Right lobe of liver (tissue), 6 donors: ENCODE measurements at regions not wholly inside any gene's neighbourhood (a gene's known extent, or its start where the extent isn't known, plus 50 kb on each side); places are given as distances from the start of the nearest gene placed in this dataset.

ENCODE experiments used
- ATAC-seq, 4 donors: fragments of 200-7000 bp; cut with Tn5 transposase; one replicate each; pipeline ENCODE4 v1.9.1; 2020; ENCODE audit warnings: mild to moderate bottlenecking in 4 of 4, moderate library complexity in 4 of 4
- DNase-seq, 3 donors: peaks; one replicate each; pipeline ENCODE4 v3.0.0-alpha.2; 2020
- H3K27ac ChIP-seq, 3 donors: fragments of 200-600 bp; one replicate each; pipeline ENCODE4 v1.8.0; 2022
- H3K27me3 ChIP-seq, 2 donors: fragments of 200-600 bp; one replicate each; pipeline ENCODE4 v1.8.0; 2022
- H3K36me3 ChIP-seq, 4 donors: fragments of 200-600 bp; sonication (generic) in 1 of 4; one replicate each; pipeline versions ENCODE4 v1.5.1 to v1.8.0; 2017 to 2022; ENCODE audit warnings: control low read depth in 1 of 4
- H3K4me1 ChIP-seq, 4 donors: fragments of 200-600 bp; sonication (generic) in 1 of 4; one replicate each; pipeline versions ENCODE4 v1.5.1 to v1.8.0; 2017 to 2022; ENCODE audit warnings: control low read depth in 1 of 4
- H3K4me3 ChIP-seq, 3 donors: fragments of 200-600 bp; one replicate each; pipeline ENCODE4 v1.8.0; 2022
- H3K9me3 ChIP-seq, 4 donors: fragments of 200-600 bp; sonication (generic) in 1 of 4; one replicate each; pipeline versions ENCODE4 v1.5.1 to v1.8.0; 2017 to 2022; ENCODE audit warnings: control low read depth in 1 of 4
- POLR2A ChIP-seq: fragments of 450-650 bp; IDR thresholded peaks from one replicate; pipeline ENCODE4 v1.6.1; 2017; ENCODE audit warnings: antibody characterized with exemption, mild to moderate bottlenecking
- WGBS: methylation state at CpG from one replicate; pipeline ENCODE4 v1.1.6; 2018; ENCODE audit warnings: low coverage, low lambda C conversion rate; ENCODE audit not compliant: insufficient coverage; ENCODE audit errors: missing lambda C conversion rate; 5-methylcytosine and 5-hydroxymethylcytosine counted together
- intact Hi-C, 2 donors: fragments of 100-400 bp; cut with DNase I; formaldehyde crosslinking; loops; one replicate each; pipeline versions ENCODE4 v1.11.2 to v1.14.1; 2022
- TF ChIP-seq, protein P1 (sequence below), 4 donors: fragments of 200-600 bp in 3 of 4; fragments of 450-650 bp in 1 of 4; IDR thresholded peaks; one replicate each; pipeline versions ENCODE4 v1.5.1 to v1.8.0; 2016 to 2022; ENCODE audit warnings: antibody characterized with exemption in 4 of 4, mild to moderate bottlenecking in 2 of 4
- donor health status: DM: no; HTN: yes; CAD: no.
- donor health status: DM: no; HTN: no; CAD: no.
- donor health status: DM: no; HTN: no; CAD: no.
- donor health status: DM: no; HTN: yes; CAD: no.
- donor health status: DM: no; HTN: yes; CAD: no.

DNA sequence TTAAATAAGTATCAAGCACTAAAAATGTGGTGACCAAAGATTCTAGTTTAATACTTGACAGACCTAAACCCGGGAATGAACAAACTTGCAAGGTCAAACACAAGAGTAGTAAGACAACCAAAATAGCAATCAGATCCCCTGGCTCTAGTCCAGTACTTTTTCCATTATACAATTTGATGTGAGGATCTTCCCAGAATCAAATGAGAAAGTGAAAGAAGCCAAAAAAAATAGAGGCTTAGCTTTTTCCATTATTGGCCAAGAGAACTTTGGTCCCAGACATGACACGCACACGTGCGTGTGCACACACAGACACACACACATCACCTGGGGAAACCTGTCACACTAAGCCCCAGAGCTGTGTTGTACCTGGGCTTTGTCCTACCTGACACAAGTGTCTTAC lies 300.6 kb upstream of the CDH5 start:
- Histone ChIP-seq H3K9me3 (no peaks in the 10 kb centered on the region), H3K36me3 (no peaks in the 10 kb centered on the region), H3K4me3 (no peak overlapping the region), H3K27ac (no peak overlapping the region), H3K4me1 (no peaks in the 10 kb centered on the region), H3K27me3 (no peaks in the 10 kb centered on the region)
- ATAC-seq (peak in 2 of 4 donors; percentile 17 to 44), DNase-seq (no peak)
- 33% methylated on average over 4 of the region's 4 CpGs for WGBS
- intact Hi-C loops: no loop called here
- no peak for TF ChIP-seq POLR2A
- TF ChIP-seq, protein P1, sequence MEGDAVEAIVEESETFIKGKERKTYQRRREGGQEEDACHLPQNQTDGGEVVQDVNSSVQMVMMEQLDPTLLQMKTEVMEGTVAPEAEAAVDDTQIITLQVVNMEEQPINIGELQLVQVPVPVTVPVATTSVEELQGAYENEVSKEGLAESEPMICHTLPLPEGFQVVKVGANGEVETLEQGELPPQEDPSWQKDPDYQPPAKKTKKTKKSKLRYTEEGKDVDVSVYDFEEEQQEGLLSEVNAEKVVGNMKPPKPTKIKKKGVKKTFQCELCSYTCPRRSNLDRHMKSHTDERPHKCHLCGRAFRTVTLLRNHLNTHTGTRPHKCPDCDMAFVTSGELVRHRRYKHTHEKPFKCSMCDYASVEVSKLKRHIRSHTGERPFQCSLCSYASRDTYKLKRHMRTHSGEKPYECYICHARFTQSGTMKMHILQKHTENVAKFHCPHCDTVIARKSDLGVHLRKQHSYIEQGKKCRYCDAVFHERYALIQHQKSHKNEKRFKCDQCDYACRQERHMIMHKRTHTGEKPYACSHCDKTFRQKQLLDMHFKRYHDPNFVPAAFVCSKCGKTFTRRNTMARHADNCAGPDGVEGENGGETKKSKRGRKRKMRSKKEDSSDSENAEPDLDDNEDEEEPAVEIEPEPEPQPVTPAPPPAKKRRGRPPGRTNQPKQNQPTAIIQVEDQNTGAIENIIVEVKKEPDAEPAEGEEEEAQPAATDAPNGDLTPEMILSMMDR (IDR thresholded peaks at IDR 0.05): no peak

DNA sequence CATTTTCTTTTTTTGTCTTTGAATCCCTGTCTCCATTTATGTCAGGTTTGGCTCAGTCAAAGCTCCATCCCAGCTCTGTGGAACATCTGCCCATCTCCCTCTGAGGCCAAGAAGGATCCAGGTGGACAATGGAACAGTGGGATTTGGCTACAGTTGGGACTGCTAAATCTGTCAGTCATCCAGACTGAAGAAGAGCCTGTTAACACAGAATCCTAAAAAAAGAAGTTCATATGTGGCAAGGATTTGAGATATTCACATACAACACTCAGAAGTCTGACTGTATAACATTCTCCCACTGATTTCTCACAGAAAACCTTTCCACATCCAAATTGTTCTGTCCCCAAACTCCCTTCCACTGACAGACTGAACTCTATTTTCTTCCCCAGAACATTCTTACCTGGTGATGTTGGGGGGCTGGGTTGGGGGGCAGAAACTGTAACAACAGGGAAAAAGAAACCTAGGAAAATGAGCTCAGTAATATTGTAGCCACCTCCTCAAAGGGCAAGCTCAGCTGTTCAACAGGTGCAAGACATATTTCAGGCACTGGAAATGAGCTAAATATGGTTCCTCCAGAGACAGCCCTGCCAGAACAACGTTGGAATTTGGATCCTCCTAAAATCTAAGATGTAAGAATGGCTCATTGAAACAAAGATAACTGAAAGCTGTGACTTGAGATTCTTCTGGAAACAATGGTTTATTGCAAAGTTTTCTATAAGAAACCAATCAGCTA lies 301.5 kb upstream of the CDH5 start:
- ATAC-seq (no peak), DNase-seq (no peak)
- no peaks in the 10 kb centered on the region for H3K4me1 ChIP-seq
- no peaks in the 10 kb centered on the region for H3K9me3 ChIP-seq
- H3K27me3 ChIP-seq: no peaks in the 10 kb centered on the region
- no peak for TF ChIP-seq POLR2A
- TF ChIP-seq, protein P1 (IDR thresholded peaks at IDR 0.05): no peak
- no peaks in the 10 kb centered on the region for H3K36me3 ChIP-seq
- no peak overlapping the region for H3K27ac ChIP-seq
- intact Hi-C loops: no loop called here
- H3K4me3 ChIP-seq: no peak overlapping the region
- WGBS: 29% methylated on average over 1 of the region's 1 CpG

DNA sequence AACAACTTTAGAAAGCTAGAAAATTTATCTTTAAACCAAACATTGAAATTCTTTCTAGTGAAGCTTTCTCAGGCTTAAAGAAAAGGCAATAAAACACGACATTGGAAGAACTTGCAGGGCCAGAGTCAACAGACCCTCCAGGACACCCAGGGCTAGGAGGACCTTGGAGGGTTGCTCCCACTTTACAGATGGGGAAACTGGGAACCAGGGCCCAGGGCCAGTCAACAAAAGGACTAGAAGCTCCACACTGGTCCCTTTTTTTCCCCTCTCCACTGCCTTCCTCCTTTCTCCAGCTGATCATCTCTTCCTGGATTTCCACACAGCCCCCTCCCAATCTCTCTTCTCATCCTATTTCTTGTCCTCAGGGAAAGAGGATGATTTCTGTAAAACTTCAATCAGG lies 307.7 kb upstream of the CDH5 start:
- intact Hi-C loops: no loop called here
- H3K9me3 ChIP-seq: no peaks in the 10 kb centered on the region
- no peak overlapping the region for H3K27ac ChIP-seq
- WGBS: 33% methylated on average over 1 of the region's 1 CpG
- TF ChIP-seq, protein P1 (IDR thresholded peaks at IDR 0.05): no peak
- TF ChIP-seq POLR2A: no peak
- H3K4me3 ChIP-seq: no peak overlapping the region
- ATAC-seq (no peak), DNase-seq (no peak)
- no peaks in the 10 kb centered on the region for H3K36me3 ChIP-seq
- H3K4me1 ChIP-seq: no peaks in the 10 kb centered on the region
- no peaks in the 10 kb centered on the region for H3K27me3 ChIP-seq

DNA sequence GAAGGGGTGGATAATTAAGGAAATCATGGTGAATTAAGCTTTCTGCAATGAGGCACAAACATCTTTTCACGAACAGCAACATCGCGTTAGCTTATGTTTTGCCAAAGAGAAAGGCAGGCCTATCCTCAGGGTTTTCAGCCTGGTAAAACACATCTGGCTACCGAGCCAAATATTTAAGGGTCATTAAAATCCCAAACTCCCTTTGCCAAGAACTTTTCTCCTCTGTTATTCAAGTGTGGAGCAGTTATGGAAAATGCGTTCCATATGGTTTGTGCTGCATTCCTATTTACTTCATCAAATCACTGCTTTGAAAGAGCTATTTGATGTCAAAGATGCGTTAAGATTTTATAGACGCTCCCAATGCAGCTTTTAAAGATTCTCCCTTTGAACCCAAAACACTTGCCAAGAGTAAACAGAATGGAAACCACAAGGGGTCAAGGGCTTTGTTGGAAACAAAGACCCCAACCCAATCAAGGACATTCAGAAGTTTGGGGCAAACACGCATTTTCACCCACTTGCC lies 308.3 kb upstream of the CDH5 start:
- Histone ChIP-seq H3K27ac (no peak overlapping the region), H3K27me3 (no peaks in the 10 kb centered on the region), H3K4me1 (no peaks in the 10 kb centered on the region), H3K36me3 (no peaks in the 10 kb centered on the region), H3K9me3 (no peaks in the 10 kb centered on the region), H3K4me3 (no peak overlapping the region)
- no peak for ATAC-seq
- no peak for DNase-seq
- intact Hi-C loops: no loop called here
- 74% methylated on average over 7 of the region's 8 CpGs for WGBS
- no peak for TF ChIP-seq POLR2A
- TF ChIP-seq, protein P1 (IDR thresholded peaks at IDR 0.05): no peak
